Activated CD4-positive, alpha-beta T cell treated with anti-CD3 and anti-CD28 coated beads, Interleukin-10, Interleukin-2, amounts not matched to agents 100 ng/mL and 50 ng/mL, durations not matched to agents 16 hours and 8 hours (primary cell): ENCODE measurements at regions not wholly inside any gene's neighbourhood (a gene's known extent, or its start where the extent isn't known, plus 50 kb on each side); places are given as distances from the start of the nearest gene placed in this dataset.
A peak's percentile ranks its signal among the peaks of the same experiment; 100 is the strongest.

Source experiments
- DNase-seq: peaks from one replicate; pipeline ENCODE4 v3.0.0-alpha.2; 2020

DNA sequence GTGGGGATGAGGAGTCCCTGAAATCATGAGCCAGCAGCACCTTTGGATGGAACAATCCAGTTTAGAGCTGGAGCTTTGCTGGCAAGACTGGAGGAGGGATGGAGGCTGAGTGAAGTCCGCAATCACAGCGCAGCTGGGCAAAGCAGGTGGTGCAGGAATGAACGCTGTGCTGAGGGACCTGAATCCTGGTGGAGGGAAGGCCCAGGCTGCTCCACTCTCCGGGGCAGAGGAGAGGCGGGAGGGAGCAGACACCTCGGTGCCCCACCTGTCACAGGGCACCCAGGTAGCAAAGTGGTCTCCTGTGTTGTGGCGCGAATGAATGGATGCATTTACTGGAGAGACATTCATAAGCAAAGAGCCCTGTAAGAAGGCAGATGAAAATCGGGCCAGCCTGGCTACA is 124.8 kb upstream of the ANO1 start:
- DNase-seq: no peak

DNA sequence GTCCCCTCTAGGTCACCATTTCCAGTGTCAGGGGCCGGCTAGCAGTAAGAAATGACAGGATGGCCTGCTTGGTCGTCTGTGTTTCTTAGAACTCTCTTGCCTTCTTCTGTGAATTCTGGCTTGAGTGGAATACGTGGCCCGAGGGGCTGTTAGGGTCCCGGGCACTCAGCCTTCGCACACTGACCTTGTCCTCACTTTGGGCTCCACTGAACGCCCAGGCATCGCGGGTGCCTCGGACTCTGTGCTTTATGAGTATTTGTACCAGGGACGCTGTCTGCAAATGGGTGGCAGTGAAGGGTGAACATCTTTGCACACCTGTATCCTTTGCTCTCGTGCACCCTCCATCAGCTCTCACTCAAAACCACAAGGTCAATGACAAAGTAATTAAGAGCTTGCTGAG is 123.4 kb upstream of the ANO1 start:
- DNase-seq: no peak

GRCh38 chr11:69956669-69957190 is 121.4 kb upstream of the ANO1 start:
- DNase-seq: no peak

GRCh38 chr11:69957849-69958248 is 120.3 kb upstream of the ANO1 start:
- no peak for DNase-seq

DNA sequence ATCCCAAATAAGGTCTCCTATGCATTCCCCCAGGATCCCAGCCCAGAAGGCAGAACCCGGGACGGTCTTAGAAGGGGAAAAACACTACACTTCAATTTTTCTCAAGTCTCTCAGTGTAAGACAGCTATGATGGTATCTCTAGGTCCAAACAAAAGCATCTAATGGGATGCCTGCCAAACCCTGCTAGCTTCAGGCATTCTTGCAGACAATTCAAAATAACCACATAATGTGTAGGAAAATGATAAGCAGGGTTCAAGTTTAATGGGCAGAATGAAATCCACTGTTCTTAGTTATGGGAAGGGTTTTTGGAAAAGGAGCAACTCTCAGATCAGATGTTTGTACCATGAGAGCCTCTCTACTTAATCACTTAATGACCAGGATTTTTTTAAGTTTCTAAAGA is 119.8 kb upstream of the ANO1 start:
- no peak for DNase-seq

GRCh38 chr11:69959461-69959860 is 118.7 kb upstream of the ANO1 start:
- DNase-seq: no peak

DNA sequence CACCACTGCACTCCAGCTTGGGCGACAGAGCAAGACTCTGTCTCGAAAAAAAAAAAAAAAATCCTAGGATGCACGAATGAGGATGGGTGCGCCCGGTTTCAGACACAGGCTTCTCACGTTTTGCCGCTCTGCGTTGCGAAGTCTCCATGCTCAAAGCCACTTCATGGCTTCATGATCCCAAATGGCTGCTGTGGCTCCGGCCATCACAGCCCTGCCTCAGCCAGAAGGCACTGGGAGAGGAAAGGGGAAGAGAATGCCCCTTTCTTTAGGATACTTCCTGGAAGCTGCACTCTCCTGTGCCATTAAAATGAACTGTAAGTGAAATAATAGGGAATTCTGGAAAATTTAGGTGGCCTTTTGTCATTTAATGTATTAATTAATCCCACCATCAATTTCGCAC is 116.4 kb upstream of the ANO1 start:
- no peak for DNase-seq

GRCh38 chr11:69962152-69962551 is 116.0 kb upstream of the ANO1 start:
- DNase-seq: no peak

- DNase-seq: no peak
Observed at GRCh38 chr11:69963533-69964246, 114.4 kb upstream of the ANO1 start.

DNA sequence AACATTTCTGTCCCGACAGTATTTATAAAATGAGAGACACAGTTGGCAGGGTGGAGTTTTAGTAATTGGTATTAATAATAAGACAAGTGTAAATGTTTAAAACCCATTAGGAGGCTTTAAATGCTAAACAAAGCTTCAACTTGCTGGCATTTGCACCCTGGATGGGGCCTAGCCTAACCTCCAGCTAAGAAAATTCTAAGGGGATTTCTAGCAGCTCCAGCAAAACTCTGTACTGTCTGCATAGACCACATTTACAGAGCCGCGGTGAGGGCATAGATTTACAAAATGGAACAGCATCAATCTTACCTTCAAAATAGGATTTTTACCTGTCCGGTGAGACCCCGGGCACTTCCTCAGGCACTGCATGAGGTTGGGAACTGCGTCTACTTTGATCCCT is 113.9 kb upstream of the ANO1 start:
- DNase-seq: no peak

- DNase-seq: no peak
Observed at GRCh38 chr11:69965821-69966582, 112.1 kb upstream of the ANO1 start.

- DNase-seq: no peak
Observed at GRCh38 chr11:69966583-69966835, 111.6 kb upstream of the ANO1 start.

DNA sequence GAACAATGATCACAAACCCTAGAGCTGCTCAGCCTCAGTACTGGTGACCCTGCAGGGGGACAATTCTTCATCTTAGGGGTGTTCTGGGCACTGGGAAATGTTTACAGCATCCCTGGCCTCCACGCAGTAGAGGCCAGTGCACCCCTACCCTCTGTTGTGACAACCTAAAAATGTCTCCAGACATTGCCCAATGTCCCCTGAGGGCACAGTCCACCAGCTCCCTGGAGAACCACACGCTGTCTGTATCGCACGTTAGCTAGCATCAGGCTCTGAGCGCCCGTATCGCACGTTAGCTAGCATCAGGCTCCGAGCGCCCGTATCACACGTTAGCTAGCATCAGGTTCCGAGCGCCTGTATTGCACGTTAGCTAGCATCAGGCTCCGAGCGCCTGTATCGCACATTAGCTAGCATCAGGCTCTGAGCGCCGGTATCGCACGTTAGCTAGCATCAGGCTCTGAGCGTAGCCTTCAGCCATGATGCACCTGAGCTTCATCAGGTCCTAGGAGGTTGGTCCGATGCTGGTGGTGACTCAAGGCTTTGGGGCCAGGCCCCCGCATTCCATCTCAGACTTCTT is 111.1 kb upstream of the ANO1 start:
- no peak for DNase-seq

DNA sequence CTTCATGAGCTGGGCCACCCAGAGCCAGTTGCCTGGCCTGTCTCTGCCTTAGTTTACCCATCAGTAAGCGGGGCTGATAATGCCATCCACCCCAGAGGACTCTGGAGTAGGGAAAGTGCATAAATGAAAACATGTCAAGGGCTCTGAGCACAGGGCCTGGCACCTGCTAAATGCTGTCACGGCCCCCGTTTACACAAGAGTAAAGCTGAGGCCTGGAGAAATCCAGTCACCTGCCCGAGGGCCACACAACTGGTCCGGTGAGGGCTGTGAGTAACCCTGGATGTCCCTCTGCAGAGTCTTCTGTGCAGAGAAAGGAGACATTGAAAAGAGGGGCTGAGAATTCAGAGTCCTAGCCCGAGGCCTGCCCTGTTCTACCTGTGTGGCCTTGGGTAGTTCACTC is 110.6 kb upstream of the ANO1 start:
- DNase-seq: no peak

- DNase-seq: no peak
Observed at GRCh38 chr11:69968396-69969347, 109.4 kb upstream of the ANO1 start.

GRCh38 chr11:69969890-69970784 is 108.0 kb upstream of the ANO1 start:
- DNase-seq: no peak

GRCh38 chr11:69970785-69971535 is 107.2 kb upstream of the ANO1 start:
- DNase-seq: no peak

DNA sequence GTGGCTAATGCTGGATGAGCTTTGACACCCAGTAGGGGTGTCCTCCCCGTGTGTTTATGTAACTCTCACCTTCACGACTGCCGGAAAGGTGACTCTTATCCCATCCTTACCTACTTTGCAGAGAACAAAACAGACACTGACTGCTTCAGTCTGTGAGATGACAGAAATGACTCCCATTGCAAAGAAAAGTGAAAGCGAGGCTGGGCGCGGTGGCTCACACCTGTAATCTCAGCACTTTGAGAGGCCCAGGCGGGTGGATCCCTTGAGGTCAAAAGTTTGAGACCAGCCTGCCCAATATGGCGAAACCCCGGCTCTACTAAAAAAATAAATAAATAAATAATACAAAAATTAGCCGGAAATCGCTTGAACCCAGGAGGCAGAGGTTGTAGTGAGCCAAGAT is 106.4 kb upstream of the ANO1 start:
- peak; percentile 14 for DNase-seq

GRCh38 chr11:69972351-69972802 is 105.7 kb upstream of the ANO1 start:
- no peak for DNase-seq

GRCh38 chr11:69974528-69974927 is 103.6 kb upstream of the ANO1 start:
- no peak for DNase-seq

GRCh38 chr11:69975822-69976221 is 102.3 kb upstream of the ANO1 start:
- DNase-seq: no peak
